ENCODE measurements at regions not wholly inside any gene's neighbourhood (a gene's known extent, or its start where the extent isn't known, plus 50 kb on each side); places are given as distances from the start of the nearest gene placed in this dataset.
A peak's percentile ranks its signal among the peaks of the same experiment; 100 is the strongest.

- H3K4me1 ChIP-seq (ENCODE audit: control insufficient read depth, insufficient read depth, low read length): no peaks in the 10 kb centered on the region
- H3K9me3 ChIP-seq (ENCODE audit: control insufficient read depth, insufficient read depth, low read length): no peaks in the 10 kb centered on the region
- no CpG with 5 or more reads among the region's 6 CpGs for WGBS (ENCODE audit: insufficient coverage)
- no peak overlapping the region for H3K4me3 ChIP-seq (ENCODE audit: low read depth, low read length)
- H3K27ac ChIP-seq (ENCODE audit: low read depth, low read length): no peak overlapping the region
- DNase-seq (ENCODE audit: low read depth in 4 of 6, low spot score in 6 of 6): no peak
- H3K36me3 ChIP-seq (ENCODE audit: control insufficient read depth, insufficient read depth, low read length): no peaks in the 10 kb centered on the region
- H3K27me3 ChIP-seq (ENCODE audit: control insufficient read depth, insufficient read depth, low read length): no peaks in the 10 kb centered on the region
Measured at GRCh38 chr1:221141606-221142285, 262.5 kb downstream of the HLX start.

GRCh38 chr1:221148660-221149059, 269.4 kb downstream of the HLX start:
- no peak for DNase-seq (ENCODE audit: low read depth in 4 of 6, low spot score in 6 of 6)
- no peak overlapping the region for H3K4me3 ChIP-seq (ENCODE audit: low read depth, low read length)
- no peaks in the 10 kb centered on the region for H3K36me3 ChIP-seq (ENCODE audit: control insufficient read depth, insufficient read depth, low read length)
- no peaks in the 10 kb centered on the region for H3K9me3 ChIP-seq (ENCODE audit: control insufficient read depth, insufficient read depth, low read length)
- no peaks in the 10 kb centered on the region for H3K4me1 ChIP-seq (ENCODE audit: control insufficient read depth, insufficient read depth, low read length)
- H3K27ac ChIP-seq (ENCODE audit: low read depth, low read length): no peak overlapping the region
- WGBS (ENCODE audit: insufficient coverage): 90% methylated on average over 3 of the region's 4 CpGs
- H3K27me3 ChIP-seq (ENCODE audit: control insufficient read depth, insufficient read depth, low read length): no peaks in the 10 kb centered on the region

GRCh38 chr1:221149111-221149510, 269.9 kb downstream of the HLX start:
- no peak overlapping the region for H3K4me3 ChIP-seq (ENCODE audit: low read depth, low read length)

GRCh38 chr1:221149555-221150075, 270.4 kb downstream of the HLX start:
- DNase-seq (ENCODE audit: low read depth in 4 of 6, low spot score in 6 of 6): no peak
- H3K9me3 ChIP-seq (ENCODE audit: control insufficient read depth, insufficient read depth, low read length): no peaks in the 10 kb centered on the region
- H3K4me1 ChIP-seq (ENCODE audit: control insufficient read depth, insufficient read depth, low read length): no peaks in the 10 kb centered on the region
- H3K4me3 ChIP-seq (ENCODE audit: low read depth, low read length): no peak overlapping the region
- WGBS (ENCODE audit: insufficient coverage): no CpG with 5 or more reads among the region's 1 CpG
- H3K27ac ChIP-seq (ENCODE audit: low read depth, low read length): no peak overlapping the region
- no peaks in the 10 kb centered on the region for H3K27me3 ChIP-seq (ENCODE audit: control insufficient read depth, insufficient read depth, low read length)
- no peaks in the 10 kb centered on the region for H3K36me3 ChIP-seq (ENCODE audit: control insufficient read depth, insufficient read depth, low read length)

More at GRCh38 chr1:221149111-221149510, 269.9 kb downstream of the HLX start:
- WGBS (ENCODE audit: insufficient coverage): no CpG with 5 or more reads among the region's 4 CpGs
- no peaks in the 10 kb centered on the region for H3K36me3 ChIP-seq (ENCODE audit: control insufficient read depth, insufficient read depth, low read length)
- no peaks in the 10 kb centered on the region for H3K4me1 ChIP-seq (ENCODE audit: control insufficient read depth, insufficient read depth, low read length)
- H3K27ac ChIP-seq (ENCODE audit: low read depth, low read length): no peak overlapping the region
- no peaks in the 10 kb centered on the region for H3K9me3 ChIP-seq (ENCODE audit: control insufficient read depth, insufficient read depth, low read length)
- DNase-seq (ENCODE audit: low read depth in 4 of 6, low spot score in 6 of 6): no peak
- H3K27me3 ChIP-seq (ENCODE audit: control insufficient read depth, insufficient read depth, low read length): no peaks in the 10 kb centered on the region

GRCh38 chr1:221150996-221151395, 271.8 kb downstream of the HLX start:
- H3K27ac ChIP-seq (ENCODE audit: low read depth, low read length): no peak overlapping the region

GRCh38 chr1:221154932-221155331, 275.7 kb downstream of the HLX start:
- Histone ChIP-seq H3K27ac (ENCODE audit: low read depth, low read length) (no peak overlapping the region), H3K27me3 (ENCODE audit: control insufficient read depth, insufficient read depth, low read length) (no peaks in the 10 kb centered on the region), H3K4me3 (ENCODE audit: low read depth, low read length) (no peak overlapping the region), H3K4me1 (ENCODE audit: control insufficient read depth, insufficient read depth, low read length) (no peaks in the 10 kb centered on the region), H3K36me3 (ENCODE audit: control insufficient read depth, insufficient read depth, low read length) (no peaks in the 10 kb centered on the region), H3K9me3 (ENCODE audit: control insufficient read depth, insufficient read depth, low read length) (no peaks in the 10 kb centered on the region)
- DNase-seq (ENCODE audit: low read depth in 4 of 6, low spot score in 6 of 6): no peak
- WGBS (ENCODE audit: insufficient coverage): no CpG with 5 or more reads among the region's 1 CpG

More at GRCh38 chr1:221150996-221151395, 271.8 kb downstream of the HLX start:
- Histone ChIP-seq H3K27me3 (ENCODE audit: control insufficient read depth, insufficient read depth, low read length) (no peaks in the 10 kb centered on the region), H3K4me1 (ENCODE audit: control insufficient read depth, insufficient read depth, low read length) (no peaks in the 10 kb centered on the region), H3K36me3 (ENCODE audit: control insufficient read depth, insufficient read depth, low read length) (no peaks in the 10 kb centered on the region), H3K4me3 (ENCODE audit: low read depth, low read length) (no peak overlapping the region), H3K9me3 (ENCODE audit: control insufficient read depth, insufficient read depth, low read length) (no peaks in the 10 kb centered on the region)
- no peak for DNase-seq (ENCODE audit: low read depth in 4 of 6, low spot score in 6 of 6)

- H3K27ac ChIP-seq (ENCODE audit: low read depth, low read length): no peak overlapping the region
- H3K4me1 ChIP-seq (ENCODE audit: control insufficient read depth, insufficient read depth, low read length): no peaks in the 10 kb centered on the region
- no peak overlapping the region for H3K4me3 ChIP-seq (ENCODE audit: low read depth, low read length)
- no peaks in the 10 kb centered on the region for H3K27me3 ChIP-seq (ENCODE audit: control insufficient read depth, insufficient read depth, low read length)
- DNase-seq (ENCODE audit: low read depth in 4 of 6, low spot score in 6 of 6): peak in 1 of 6 donors; percentile 58
- no peaks in the 10 kb centered on the region for H3K9me3 ChIP-seq (ENCODE audit: control insufficient read depth, insufficient read depth, low read length)
- no CpG with 5 or more reads among the region's 6 CpGs for WGBS (ENCODE audit: insufficient coverage)
- no peaks in the 10 kb centered on the region for H3K36me3 ChIP-seq (ENCODE audit: control insufficient read depth, insufficient read depth, low read length)
Measured at GRCh38 chr1:221157026-221157761, 278.0 kb downstream of the HLX start.

- Histone ChIP-seq H3K27me3 (ENCODE audit: control insufficient read depth, insufficient read depth, low read length) (no peaks in the 10 kb centered on the region), H3K27ac (ENCODE audit: low read depth, low read length) (no peak overlapping the region), H3K9me3 (ENCODE audit: control insufficient read depth, insufficient read depth, low read length) (no peaks in the 10 kb centered on the region), H3K4me3 (ENCODE audit: low read depth, low read length) (no peak overlapping the region), H3K36me3 (ENCODE audit: control insufficient read depth, insufficient read depth, low read length) (no peaks in the 10 kb centered on the region), H3K4me1 (ENCODE audit: control insufficient read depth, insufficient read depth, low read length) (no peaks in the 10 kb centered on the region)
- 25% methylated on average over 2 of the region's 2 CpGs for WGBS (ENCODE audit: insufficient coverage)
- peak in 1 of 6 donors; percentile 63 for DNase-seq (ENCODE audit: low read depth in 4 of 6, low spot score in 6 of 6)
Measured at GRCh38 chr1:221159608-221160007, 280.4 kb downstream of the HLX start.

GRCh38 chr1:221161571-221162041, 282.4 kb downstream of the HLX start:
- no peaks in the 10 kb centered on the region for H3K9me3 ChIP-seq (ENCODE audit: control insufficient read depth, insufficient read depth, low read length)
- H3K36me3 ChIP-seq (ENCODE audit: control insufficient read depth, insufficient read depth, low read length): no peaks in the 10 kb centered on the region
- no peak overlapping the region for H3K27ac ChIP-seq (ENCODE audit: low read depth, low read length)
- no peak overlapping the region for H3K4me3 ChIP-seq (ENCODE audit: low read depth, low read length)
- WGBS (ENCODE audit: insufficient coverage): no CpG with 5 or more reads among the region's 1 CpG
- no peaks in the 10 kb centered on the region for H3K4me1 ChIP-seq (ENCODE audit: control insufficient read depth, insufficient read depth, low read length)
- peak in 1 of 6 donors; percentile 2 for DNase-seq (ENCODE audit: low read depth in 4 of 6, low spot score in 6 of 6)
- no peaks in the 10 kb centered on the region for H3K27me3 ChIP-seq (ENCODE audit: control insufficient read depth, insufficient read depth, low read length)

- Histone ChIP-seq H3K27me3 (ENCODE audit: control insufficient read depth, insufficient read depth, low read length) (no peaks in the 10 kb centered on the region), H3K4me3 (ENCODE audit: low read depth, low read length) (no peak overlapping the region), H3K9me3 (ENCODE audit: control insufficient read depth, insufficient read depth, low read length) (no peaks in the 10 kb centered on the region), H3K36me3 (ENCODE audit: control insufficient read depth, insufficient read depth, low read length) (no peaks in the 10 kb centered on the region), H3K27ac (ENCODE audit: low read depth, low read length) (no peak overlapping the region), H3K4me1 (ENCODE audit: control insufficient read depth, insufficient read depth, low read length) (no peaks in the 10 kb centered on the region)
- no peak for DNase-seq (ENCODE audit: low read depth in 4 of 6, low spot score in 6 of 6)
- WGBS (ENCODE audit: insufficient coverage): 56% methylated on average over 1 of the region's 2 CpGs
Measured at GRCh38 chr1:221162352-221162751, 283.1 kb downstream of the HLX start.
